ENCODE measurements at regions not wholly inside any gene's neighbourhood (a gene's known extent, or its start where the extent isn't known, plus 50 kb on each side); places are given as distances from the start of the nearest gene placed in this dataset.

DNA sequence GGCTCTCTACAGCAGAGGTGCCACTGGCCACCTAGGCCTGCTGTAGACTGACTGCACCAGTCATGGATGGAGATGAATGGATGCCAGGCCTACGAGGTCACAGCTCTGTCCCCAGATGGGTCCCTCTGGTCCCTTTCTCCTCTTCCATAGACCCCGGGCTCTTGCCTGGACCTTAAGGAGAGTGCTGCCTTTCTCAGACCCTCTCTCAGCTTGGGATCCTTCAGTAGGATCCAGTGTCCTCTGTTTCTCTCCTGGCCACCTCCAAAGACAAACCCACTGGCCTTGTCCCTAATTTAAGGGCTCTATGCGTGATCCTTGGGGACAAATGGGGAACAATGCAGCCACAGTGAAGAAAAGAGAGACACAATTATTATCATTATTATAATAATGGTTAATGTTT, 189.3 kb upstream of the C16orf82 start:
- Histone ChIP-seq H3K27me3 (ENCODE audit: insufficient read depth, insufficient read length) (no peaks in the 10 kb centered on the region), H3K36me3 (ENCODE audit: insufficient read depth, insufficient read length, low read length) (no peaks in the 10 kb centered on the region), H3K4me1 (ENCODE audit: insufficient read depth, insufficient read length) (no peaks in the 10 kb centered on the region), H3K9ac (ENCODE audit: insufficient read length, low read depth) (no peak overlapping the region), H3K4me3 (ENCODE audit: insufficient read length, low read depth) (no peak overlapping the region), H3K9me3 (ENCODE audit: insufficient read depth, low read length) (no peaks in the 10 kb centered on the region; the same call in 1 of the 2 replicates)
- no peak for DNase-seq (ENCODE audit: low read depth, low spot score)
- TF ChIP-seq ZNF274 (IDR thresholded peaks at IDR 0.05; ENCODE audit: low read depth, low read length) (no peak), YY1 (IDR thresholded peaks at IDR 0.05; ENCODE audit: insufficient read depth, insufficient read length) (no peak), SUZ12 (IDR thresholded peaks at IDR 0.05; ENCODE audit: extremely low read depth, insufficient read depth, insufficient read length) (no peak)

DNA sequence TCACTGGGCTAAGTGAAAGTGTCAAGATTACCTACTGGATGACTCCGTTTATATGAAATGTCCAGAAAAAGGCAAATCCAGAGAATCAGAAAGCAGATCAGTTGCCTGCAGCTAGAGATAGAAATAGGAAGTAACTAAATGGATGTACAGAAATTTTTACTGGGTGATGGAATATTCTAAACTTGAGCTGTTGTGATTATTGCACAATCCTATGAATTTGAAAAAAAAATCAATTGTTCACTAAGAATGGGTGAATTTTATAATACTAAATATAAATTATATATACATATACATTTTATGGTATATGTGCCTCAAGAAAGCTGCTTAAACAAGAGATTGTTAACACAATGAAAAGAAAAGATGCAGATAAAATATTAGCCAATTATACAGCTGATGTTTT, 181.1 kb upstream of the C16orf82 start:
- Histone ChIP-seq H3K27me3 (ENCODE audit: insufficient read depth, insufficient read length) (no peaks in the 10 kb centered on the region), H3K9me3 (ENCODE audit: insufficient read depth, low read length) (no peaks in the 10 kb centered on the region), H3K4me1 (ENCODE audit: insufficient read depth, insufficient read length) (no peaks in the 10 kb centered on the region), H3K9ac (ENCODE audit: insufficient read length, low read depth) (no peak overlapping the region), H3K36me3 (ENCODE audit: insufficient read depth, insufficient read length, low read length) (no peaks in the 10 kb centered on the region), H3K4me3 (ENCODE audit: insufficient read length, low read depth) (no peak overlapping the region)
- DNase-seq (ENCODE audit: low read depth, low spot score): no peak
- TF ChIP-seq YY1 (IDR thresholded peaks at IDR 0.05; ENCODE audit: insufficient read depth, insufficient read length): no peak
- TF ChIP-seq SUZ12 (IDR thresholded peaks at IDR 0.05; ENCODE audit: extremely low read depth, insufficient read depth, insufficient read length): no peak
- TF ChIP-seq ZNF274 (IDR thresholded peaks at IDR 0.05; ENCODE audit: low read depth, low read length): no peak

DNA sequence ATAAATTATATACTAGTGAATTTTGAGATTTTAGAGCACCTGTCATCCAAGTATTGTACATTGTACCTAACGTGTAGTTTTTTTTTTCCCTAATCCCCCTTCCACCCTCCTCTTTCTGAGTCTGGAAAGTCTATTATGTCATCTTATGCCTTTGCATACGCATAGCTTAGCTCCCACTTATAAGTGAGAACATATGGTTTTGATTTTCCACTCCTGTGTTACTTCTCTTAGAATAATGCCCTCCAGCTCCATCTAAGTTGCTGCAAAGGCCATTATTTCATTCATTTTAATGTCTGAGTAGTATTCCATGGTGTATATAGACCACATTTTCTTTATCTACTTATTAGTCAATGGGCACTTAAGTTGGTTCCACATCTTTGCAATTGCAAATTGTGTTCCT, 177.0 kb upstream of the C16orf82 start:
- TF ChIP-seq SUZ12 (IDR thresholded peaks at IDR 0.05; ENCODE audit: extremely low read depth, insufficient read depth, insufficient read length) (no peak), ZNF274 (IDR thresholded peaks at IDR 0.05; ENCODE audit: low read depth, low read length) (no peak), YY1 (IDR thresholded peaks at IDR 0.05; ENCODE audit: insufficient read depth, insufficient read length) (no peak)
- no peaks in the 10 kb centered on the region for H3K36me3 ChIP-seq (ENCODE audit: insufficient read depth, insufficient read length, low read length)
- no peak overlapping the region for H3K9ac ChIP-seq (ENCODE audit: insufficient read length, low read depth)
- H3K4me1 ChIP-seq (ENCODE audit: insufficient read depth, insufficient read length): no peaks in the 10 kb centered on the region
- H3K27me3 ChIP-seq (ENCODE audit: insufficient read depth, insufficient read length): no peaks in the 10 kb centered on the region
- DNase-seq (ENCODE audit: low read depth, low spot score): no peak
- H3K9me3 ChIP-seq (ENCODE audit: insufficient read depth, low read length): peaks cover 8% of the 10 kb centered on the region; the same call in 1 of the 2 replicates
- H3K4me3 ChIP-seq (ENCODE audit: insufficient read length, low read depth): no peak overlapping the region

DNA sequence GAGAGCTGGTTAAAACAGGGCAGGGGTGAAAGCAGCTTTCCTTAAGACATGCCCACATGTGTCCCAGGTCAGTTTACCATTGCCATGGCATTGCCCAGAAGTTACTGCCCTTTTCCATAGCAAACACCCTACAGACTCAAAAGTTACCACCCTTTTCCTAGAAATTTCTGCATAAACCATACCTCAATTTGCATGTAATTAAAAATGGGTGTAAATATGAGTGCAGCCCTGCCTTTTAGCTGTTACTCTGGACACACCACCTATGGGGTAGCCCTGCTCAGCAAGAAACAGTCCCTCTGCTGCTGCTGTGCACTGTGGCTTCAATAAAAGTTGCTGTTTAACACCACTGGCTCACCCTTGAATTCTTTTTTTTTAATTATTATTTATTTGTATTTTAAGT, 168.5 kb upstream of the C16orf82 start:
- Histone ChIP-seq H3K4me1 (ENCODE audit: insufficient read depth, insufficient read length) (no peaks in the 10 kb centered on the region), H3K27me3 (ENCODE audit: insufficient read depth, insufficient read length) (no peaks in the 10 kb centered on the region), H3K9ac (ENCODE audit: insufficient read length, low read depth) (no peak overlapping the region), H3K36me3 (ENCODE audit: insufficient read depth, insufficient read length, low read length) (no peaks in the 10 kb centered on the region), H3K9me3 (ENCODE audit: insufficient read depth, low read length) (peaks cover 8% of the 10 kb centered on the region; the same call in 1 of the 2 replicates), H3K4me3 (ENCODE audit: insufficient read length, low read depth) (no peak overlapping the region)
- no peak for DNase-seq (ENCODE audit: low read depth, low spot score)
- TF ChIP-seq YY1 (IDR thresholded peaks at IDR 0.05; ENCODE audit: insufficient read depth, insufficient read length): no peak
- TF ChIP-seq SUZ12 (IDR thresholded peaks at IDR 0.05; ENCODE audit: extremely low read depth, insufficient read depth, insufficient read length): no peak
- TF ChIP-seq ZNF274 (IDR thresholded peaks at IDR 0.05; ENCODE audit: low read depth, low read length): no peak

DNA sequence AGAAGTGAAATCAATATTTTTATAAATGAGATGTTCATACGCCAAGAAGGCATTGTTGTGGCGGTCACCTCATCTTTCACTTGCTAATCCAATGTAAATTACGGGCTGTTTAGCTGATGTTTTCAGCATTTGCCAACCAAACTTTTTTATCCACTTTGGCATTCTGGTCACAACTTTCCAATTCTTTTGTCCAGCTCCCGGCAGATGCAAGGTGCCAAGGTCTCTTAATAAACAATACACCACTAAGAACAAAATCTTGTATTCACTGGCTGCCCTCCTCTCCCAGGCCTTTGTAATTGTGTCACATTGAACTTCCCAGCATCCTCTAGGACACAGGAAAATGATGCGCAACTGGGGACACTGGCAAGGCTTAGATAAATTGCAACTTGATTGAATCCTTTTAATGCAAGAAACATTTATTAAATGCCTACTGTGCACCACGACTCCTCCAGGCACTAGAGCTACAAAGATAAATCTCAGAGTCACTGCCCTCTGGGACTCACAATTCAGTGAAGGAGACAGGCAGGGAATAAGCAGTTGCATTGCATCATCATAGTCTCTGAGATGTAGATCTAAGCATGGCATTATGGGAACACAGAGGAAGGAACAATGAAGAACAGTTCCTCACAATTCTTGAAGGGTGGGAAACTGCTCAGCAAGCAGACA, 165.4 kb upstream of the C16orf82 start:
- H3K4me1 ChIP-seq (ENCODE audit: insufficient read depth, insufficient read length): no peaks in the 10 kb centered on the region
- no peaks in the 10 kb centered on the region for H3K27me3 ChIP-seq (ENCODE audit: insufficient read depth, insufficient read length)
- H3K9ac ChIP-seq (ENCODE audit: insufficient read length, low read depth): no peak overlapping the region
- no peak overlapping the region for H3K4me3 ChIP-seq (ENCODE audit: insufficient read length, low read depth)
- DNase-seq (ENCODE audit: low read depth, low spot score): no peak
- H3K9me3 ChIP-seq (ENCODE audit: insufficient read depth, low read length): no peaks in the 10 kb centered on the region
- H3K36me3 ChIP-seq (ENCODE audit: insufficient read depth, insufficient read length, low read length): no peaks in the 10 kb centered on the region
- TF ChIP-seq YY1 (IDR thresholded peaks at IDR 0.05; ENCODE audit: insufficient read depth, insufficient read length) (no peak), ZNF274 (IDR thresholded peaks at IDR 0.05; ENCODE audit: low read depth, low read length) (no peak), SUZ12 (IDR thresholded peaks at IDR 0.05; ENCODE audit: extremely low read depth, insufficient read depth, insufficient read length) (no peak)

DNA sequence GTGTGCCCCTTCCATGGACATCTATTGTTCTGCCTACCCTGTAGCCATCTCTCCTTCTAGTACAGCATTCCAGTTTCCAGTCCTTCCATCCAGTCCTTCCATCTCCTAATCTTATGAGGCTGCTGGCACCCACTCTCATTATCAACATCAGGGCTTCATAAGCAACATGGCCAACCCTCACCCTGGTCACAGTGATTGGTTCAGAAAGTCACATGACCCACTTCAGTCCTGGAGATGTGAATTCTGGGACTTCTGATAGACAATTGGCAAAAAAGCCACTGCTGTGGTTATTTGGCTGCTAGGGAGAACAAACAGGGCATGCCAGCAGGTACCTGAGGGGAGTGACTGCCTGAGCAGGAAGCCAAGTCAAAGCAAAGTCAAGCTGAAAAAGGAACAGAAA, 164.7 kb upstream of the C16orf82 start:
- Histone ChIP-seq H3K27me3 (ENCODE audit: insufficient read depth, insufficient read length) (no peaks in the 10 kb centered on the region), H3K4me3 (ENCODE audit: insufficient read length, low read depth) (no peak overlapping the region), H3K9me3 (ENCODE audit: insufficient read depth, low read length) (no peaks in the 10 kb centered on the region), H3K9ac (ENCODE audit: insufficient read length, low read depth) (no peak overlapping the region), H3K36me3 (ENCODE audit: insufficient read depth, insufficient read length, low read length) (no peaks in the 10 kb centered on the region), H3K4me1 (ENCODE audit: insufficient read depth, insufficient read length) (no peaks in the 10 kb centered on the region)
- no peak for TF ChIP-seq ZNF274 (IDR thresholded peaks at IDR 0.05; ENCODE audit: low read depth, low read length)
- TF ChIP-seq YY1 (IDR thresholded peaks at IDR 0.05; ENCODE audit: insufficient read depth, insufficient read length): no peak
- no peak for TF ChIP-seq SUZ12 (IDR thresholded peaks at IDR 0.05; ENCODE audit: extremely low read depth, insufficient read depth, insufficient read length)
- no peak for DNase-seq (ENCODE audit: low read depth, low spot score)

DNA sequence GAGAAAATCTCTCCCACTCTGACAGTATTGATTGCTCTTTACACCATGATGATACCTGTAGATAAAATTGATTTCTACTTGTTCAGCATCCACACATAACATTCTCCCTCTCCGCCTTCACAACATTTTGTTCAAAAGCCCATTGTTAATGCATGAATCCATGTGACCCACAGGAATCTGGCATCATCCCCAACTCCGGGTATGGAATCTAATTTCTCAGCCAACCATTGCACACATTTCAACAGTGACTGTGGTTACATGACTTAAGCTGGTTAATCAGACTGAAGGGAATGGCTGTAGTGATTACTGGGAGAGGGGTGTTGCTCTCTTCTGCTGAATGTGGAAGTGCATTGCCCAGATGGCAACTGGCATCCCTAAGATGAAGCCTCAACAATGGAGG, 161.4 kb upstream of the C16orf82 start:
- no peaks in the 10 kb centered on the region for H3K9me3 ChIP-seq (ENCODE audit: insufficient read depth, low read length)
- no peaks in the 10 kb centered on the region for H3K4me1 ChIP-seq (ENCODE audit: insufficient read depth, insufficient read length)
- H3K9ac ChIP-seq (ENCODE audit: insufficient read length, low read depth): no peak overlapping the region
- no peak overlapping the region for H3K4me3 ChIP-seq (ENCODE audit: insufficient read length, low read depth)
- no peak for DNase-seq (ENCODE audit: low read depth, low spot score)
- TF ChIP-seq SUZ12 (IDR thresholded peaks at IDR 0.05; ENCODE audit: extremely low read depth, insufficient read depth, insufficient read length) (no peak), YY1 (IDR thresholded peaks at IDR 0.05; ENCODE audit: insufficient read depth, insufficient read length) (no peak), ZNF274 (IDR thresholded peaks at IDR 0.05; ENCODE audit: low read depth, low read length) (no peak)
- H3K27me3 ChIP-seq (ENCODE audit: insufficient read depth, insufficient read length): no peaks in the 10 kb centered on the region
- no peaks in the 10 kb centered on the region for H3K36me3 ChIP-seq (ENCODE audit: insufficient read depth, insufficient read length, low read length)

All from NT2/D1 (cell line).